ENCODE measurements at regions not wholly inside any gene's neighbourhood (a gene's known extent, or its start where the extent isn't known, plus 50 kb on each side); places are given as distances from the start of the nearest gene placed in this dataset.

- TF ChIP-seq POLR2AphosphoS5 (IDR thresholded peaks at IDR 0.05) = no peak
- no peak for TF ChIP-seq POLR2A (IDR thresholded peaks at IDR 0.05)
- TF ChIP-seq, protein P1, sequence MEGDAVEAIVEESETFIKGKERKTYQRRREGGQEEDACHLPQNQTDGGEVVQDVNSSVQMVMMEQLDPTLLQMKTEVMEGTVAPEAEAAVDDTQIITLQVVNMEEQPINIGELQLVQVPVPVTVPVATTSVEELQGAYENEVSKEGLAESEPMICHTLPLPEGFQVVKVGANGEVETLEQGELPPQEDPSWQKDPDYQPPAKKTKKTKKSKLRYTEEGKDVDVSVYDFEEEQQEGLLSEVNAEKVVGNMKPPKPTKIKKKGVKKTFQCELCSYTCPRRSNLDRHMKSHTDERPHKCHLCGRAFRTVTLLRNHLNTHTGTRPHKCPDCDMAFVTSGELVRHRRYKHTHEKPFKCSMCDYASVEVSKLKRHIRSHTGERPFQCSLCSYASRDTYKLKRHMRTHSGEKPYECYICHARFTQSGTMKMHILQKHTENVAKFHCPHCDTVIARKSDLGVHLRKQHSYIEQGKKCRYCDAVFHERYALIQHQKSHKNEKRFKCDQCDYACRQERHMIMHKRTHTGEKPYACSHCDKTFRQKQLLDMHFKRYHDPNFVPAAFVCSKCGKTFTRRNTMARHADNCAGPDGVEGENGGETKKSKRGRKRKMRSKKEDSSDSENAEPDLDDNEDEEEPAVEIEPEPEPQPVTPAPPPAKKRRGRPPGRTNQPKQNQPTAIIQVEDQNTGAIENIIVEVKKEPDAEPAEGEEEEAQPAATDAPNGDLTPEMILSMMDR (IDR thresholded peaks at IDR 0.05) = no peak
- TF ChIP-seq EP300 (IDR thresholded peaks at IDR 0.05) = no peak
- Histone ChIP-seq H3K27ac (no peak overlapping the region), H3K4me3 (no peak overlapping the region), H3K9me3 (no peaks in the 10 kb centered on the region), H3K36me3 (no peaks in the 10 kb centered on the region), H3K27me3 (no peaks in the 10 kb centered on the region), H3K4me1 (peaks cover 0 to 8% (median 0%) of the 10 kb centered on the region in 3 donors)
- 61 to 93% methylated on average over 5 to 8 of the region's 11 CpGs for WGBS, 2 donors (ENCODE audit: low coverage in 1 of 2)
- no peak for ATAC-seq
Measured at GRCh38 chr12:58087423-58088127, 146.2 kb downstream of the ATP23 start.

DNA sequence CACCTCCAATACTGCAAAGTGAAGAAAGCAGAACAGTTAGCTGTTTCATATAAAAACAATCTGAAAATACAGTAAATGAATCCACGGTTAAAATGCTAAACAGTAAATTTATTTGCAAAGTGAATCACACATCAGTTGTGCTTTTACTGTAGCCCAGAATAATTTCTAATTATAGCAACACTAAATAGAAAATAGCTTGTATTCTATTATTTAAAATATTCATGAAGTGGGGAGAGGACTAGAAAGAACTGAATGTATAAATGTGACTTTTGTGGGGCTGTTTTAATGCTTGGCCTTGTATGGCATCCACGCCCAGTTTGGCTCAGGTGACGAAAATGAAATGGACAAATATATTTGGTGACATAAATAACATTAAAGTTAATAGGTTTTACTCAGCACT, 148.2 kb downstream of the ATP23 start:
- no peak for ATAC-seq
- Histone ChIP-seq H3K27ac (no peak overlapping the region), H3K36me3 (no peaks in the 10 kb centered on the region), H3K4me3 (no peak overlapping the region), H3K9me3 (no peaks in the 10 kb centered on the region), H3K4me1 (peaks cover 0 to 8% (median 0%) of the 10 kb centered on the region in 3 donors), H3K27me3 (no peaks in the 10 kb centered on the region)
- WGBS, 2 donors (ENCODE audit: low coverage in 1 of 2) = 30 to 51% methylated on average over 2 to 3 of the region's 3 CpGs
- TF ChIP-seq POLR2AphosphoS5 (IDR thresholded peaks at IDR 0.05) (no peak), EP300 (IDR thresholded peaks at IDR 0.05) (no peak), POLR2A (IDR thresholded peaks at IDR 0.05) (no peak)
- TF ChIP-seq, protein P1 (IDR thresholded peaks at IDR 0.05) = no peak

DNA sequence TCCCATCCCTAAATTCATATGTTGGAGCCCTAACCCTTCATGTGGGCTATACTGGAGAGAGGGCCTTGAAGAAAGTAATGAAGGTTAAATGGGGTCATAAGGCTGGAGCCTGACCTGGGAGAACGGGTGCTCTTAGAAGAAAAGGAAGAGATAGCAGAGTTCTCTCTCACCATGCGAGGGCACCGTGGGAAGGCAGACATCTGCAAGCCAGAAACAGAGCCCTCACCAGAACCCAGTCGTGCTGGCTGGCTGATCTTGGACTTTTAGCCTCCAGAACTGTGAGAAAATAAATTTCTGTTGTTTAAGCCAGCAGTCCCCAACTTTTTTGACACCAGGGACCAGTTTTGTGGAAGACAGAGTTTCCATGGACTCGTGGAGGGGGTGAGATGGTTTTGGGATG, 149.3 kb downstream of the ATP23 start:
- ATAC-seq = no peak
- H3K4me1 ChIP-seq = peaks cover 0 to 8% (median 0%) of the 10 kb centered on the region in 3 donors
- no peaks in the 10 kb centered on the region for H3K27me3 ChIP-seq
- 46 to 70% methylated on average over 2 of the region's 5 CpGs for WGBS, 2 donors (ENCODE audit: low coverage in 1 of 2)
- TF ChIP-seq POLR2AphosphoS5 (IDR thresholded peaks at IDR 0.05) (no peak), POLR2A (IDR thresholded peaks at IDR 0.05) (no peak), EP300 (IDR thresholded peaks at IDR 0.05) (no peak)
- TF ChIP-seq, protein P1 (IDR thresholded peaks at IDR 0.05) = no peak
- no peaks in the 10 kb centered on the region for H3K36me3 ChIP-seq
- H3K9me3 ChIP-seq = no peaks in the 10 kb centered on the region
- no peak overlapping the region for H3K4me3 ChIP-seq
- H3K27ac ChIP-seq = no peak overlapping the region

DNA sequence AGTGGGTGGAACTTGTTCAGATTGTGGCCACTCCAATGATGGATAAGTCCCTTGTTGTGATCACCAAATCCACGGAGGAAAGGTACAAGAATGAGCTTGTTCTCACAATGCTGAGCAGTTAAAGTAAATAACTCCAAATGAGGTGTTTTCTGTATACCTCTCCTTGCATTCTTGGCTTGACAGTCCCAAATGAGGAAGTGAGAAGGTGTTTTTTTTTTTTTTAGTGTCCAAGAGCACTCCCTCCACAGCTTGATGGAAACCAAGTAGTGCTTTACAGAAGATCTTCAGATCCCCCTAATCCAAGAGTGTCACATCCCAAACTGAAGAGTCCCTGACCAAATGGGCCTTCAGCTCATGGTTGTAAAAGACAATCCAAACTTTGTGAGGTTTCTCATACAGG, 153.6 kb downstream of the ATP23 start:
- Histone ChIP-seq H3K4me1 (peaks cover 0 to 8% (median 0%) of the 10 kb centered on the region in 3 donors), H3K27ac (no peak overlapping the region), H3K27me3 (no peaks in the 10 kb centered on the region), H3K4me3 (no peak overlapping the region), H3K36me3 (no peaks in the 10 kb centered on the region), H3K9me3 (no peaks in the 10 kb centered on the region)
- 94% methylated on average over 1 of the region's 1 CpG; no CpG with 5 or more reads in 1 of the 2 donors for WGBS, 2 donors (ENCODE audit: low coverage in 1 of 2)
- TF ChIP-seq POLR2A (IDR thresholded peaks at IDR 0.05) (no peak), EP300 (IDR thresholded peaks at IDR 0.05) (no peak), POLR2AphosphoS5 (IDR thresholded peaks at IDR 0.05) (no peak)
- TF ChIP-seq, protein P1 (IDR thresholded peaks at IDR 0.05) = no peak
- ATAC-seq = no peak

- peaks cover 0 to 10% (median 3%) of the 10 kb centered on the region in 3 donors for H3K9me3 ChIP-seq
- no peaks in the 10 kb centered on the region for H3K4me1 ChIP-seq
- H3K4me3 ChIP-seq = no peak overlapping the region
- no peaks in the 10 kb centered on the region for H3K27me3 ChIP-seq
- ATAC-seq = no peak
- no peaks in the 10 kb centered on the region for H3K36me3 ChIP-seq
- 88% methylated on average over 3 of the region's 3 CpGs; no CpG with 5 or more reads in 1 of the 2 donors for WGBS, 2 donors (ENCODE audit: low coverage in 1 of 2)
- TF ChIP-seq POLR2A (IDR thresholded peaks at IDR 0.05) = no peak
- TF ChIP-seq EP300 (IDR thresholded peaks at IDR 0.05) = no peak
- no peak for TF ChIP-seq POLR2AphosphoS5 (IDR thresholded peaks at IDR 0.05)
- TF ChIP-seq, protein P1 (IDR thresholded peaks at IDR 0.05) = no peak
- no peak overlapping the region for H3K27ac ChIP-seq
Measured at GRCh38 chr12:58097741-58098140, 156.4 kb downstream of the ATP23 start.

Data from gastroesophageal sphincter (tissue), 4 donors.